ENCODE measurements at regions not wholly inside any gene's neighbourhood (a gene's known extent, or its start where the extent isn't known, plus 50 kb on each side); places are given as distances from the start of the nearest gene placed in this dataset.
A peak's percentile ranks its signal among the peaks of the same experiment; 100 is the strongest.

DNA sequence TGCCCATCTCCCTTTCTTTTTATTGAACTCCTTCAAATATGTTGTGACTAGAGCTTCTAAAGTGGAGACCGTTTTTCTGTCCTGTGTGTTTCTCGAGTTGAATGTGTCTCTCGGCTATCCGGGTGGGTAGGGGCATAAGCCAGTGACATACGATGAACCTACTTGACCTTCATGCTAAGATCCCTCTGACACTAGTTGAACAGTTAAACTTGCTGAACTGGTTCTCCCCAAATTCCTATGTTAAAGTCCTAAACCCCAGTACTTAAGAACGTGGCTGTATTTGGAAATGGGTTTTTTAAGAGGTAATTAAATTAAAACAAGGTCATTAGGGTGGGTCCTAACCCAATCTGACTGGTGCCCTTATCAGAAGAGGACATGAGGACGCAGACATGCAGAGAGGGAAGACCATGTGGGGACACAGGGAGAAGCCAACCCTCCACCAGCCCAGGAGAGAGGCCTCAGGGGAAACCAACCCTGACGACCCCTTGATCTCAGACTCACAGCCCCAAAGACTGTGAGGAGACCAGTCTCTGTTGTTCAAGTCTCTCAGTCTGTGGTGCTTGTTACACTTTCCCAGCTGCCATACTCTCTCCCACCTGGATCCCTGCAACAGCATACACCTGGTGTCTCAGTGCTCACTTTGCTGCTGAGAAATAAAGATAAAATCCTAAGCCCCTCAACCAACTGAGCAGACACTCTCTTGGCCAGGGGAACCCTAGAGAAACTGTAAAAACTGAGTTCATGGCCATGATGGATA is 208.4 kb downstream of the MYLK4 start:
- H3K27me3 ChIP-seq (replicated peaks in 1 of 7), result peaks cover 0 to 63% (median 0%) of the 10 kb centered on the region in 7 donors
- H3K9me3 ChIP-seq, result no peaks in the 10 kb centered on the region
- no peaks in the 10 kb centered on the region for H3K36me3 ChIP-seq
- DNase-seq, result no peak
- no peak overlapping the region for H3K4me3 ChIP-seq
- intact Hi-C loops (cut with DNase I; ENCODE audit: low total_unique reads), result no loop called here
- WGBS, 5 donors, result 61 to 80% (median 75%) methylated on average over 8 of the region's 8 CpGs
- H3K4me1 ChIP-seq, result peaks cover 0 to 35% (median 14%) of the 10 kb centered on the region in 6 donors
- TF ChIP-seq POLR2AphosphoS5 (IDR thresholded peaks at IDR 0.05) (no peak), CTCF (IDR thresholded peaks at IDR 0.05 in 8 of 11, conservative IDR thresholded peaks at IDR 0.05 in 3 of 11) (no peak), POLR2A (IDR thresholded peaks at IDR 0.05) (no peak)
- peak overlapping the region in 5 of 8 donors; percentile 16 to 72 (median 68) for H3K27ac ChIP-seq

GRCh38 chr6:2536451-2536850 is 214.3 kb downstream of the MYLK4 start:
- Histone ChIP-seq H3K4me3 (no peak overlapping the region), H3K27me3 (replicated peaks in 1 of 7) (peaks cover 0 to 54% (median 0%) of the 10 kb centered on the region in 7 donors), H3K4me1 (peaks cover 0 to 22% (median 0%) of the 10 kb centered on the region in 6 donors), H3K27ac (no peak overlapping the region), H3K36me3 (no peaks in the 10 kb centered on the region), H3K9me3 (peaks cover 0 to 10% (median 5%) of the 10 kb centered on the region in 8 donors)
- no peak for DNase-seq
- no peak for TF ChIP-seq CTCF (IDR thresholded peaks at IDR 0.05 in 8 of 11, conservative IDR thresholded peaks at IDR 0.05 in 3 of 11)
- TF ChIP-seq POLR2A (IDR thresholded peaks at IDR 0.05), result no peak
- no peak for TF ChIP-seq POLR2AphosphoS5 (IDR thresholded peaks at IDR 0.05)
- 58 to 95% (median 92%) methylated on average over 6 of the region's 6 CpGs for WGBS, 5 donors
- intact Hi-C loops (cut with DNase I; ENCODE audit: low total_unique reads), result no loop called here

- peaks cover 0 to 18% (median 0%) of the 10 kb centered on the region in 6 donors for H3K4me1 ChIP-seq
- TF ChIP-seq POLR2A (IDR thresholded peaks at IDR 0.05) (no peak), CTCF (IDR thresholded peaks at IDR 0.05 in 8 of 11, conservative IDR thresholded peaks at IDR 0.05 in 3 of 11) (no peak), POLR2AphosphoS5 (IDR thresholded peaks at IDR 0.05) (no peak)
- 83 to 92% (median 87%) methylated on average over 8 of the region's 8 CpGs for WGBS, 5 donors
- peaks cover 0 to 57% (median 0%) of the 10 kb centered on the region in 7 donors for H3K27me3 ChIP-seq (replicated peaks in 1 of 7)
- intact Hi-C loops (cut with DNase I; ENCODE audit: low total_unique reads), result no loop called here
- H3K36me3 ChIP-seq, result no peaks in the 10 kb centered on the region
- no peak overlapping the region for H3K4me3 ChIP-seq
- H3K9me3 ChIP-seq, result peaks cover 0 to 10% (median 5%) of the 10 kb centered on the region in 8 donors
- no peak for DNase-seq
- no peak overlapping the region for H3K27ac ChIP-seq
Measured at GRCh38 chr6:2535506-2535905, 215.2 kb downstream of the MYLK4 start.

DNA sequence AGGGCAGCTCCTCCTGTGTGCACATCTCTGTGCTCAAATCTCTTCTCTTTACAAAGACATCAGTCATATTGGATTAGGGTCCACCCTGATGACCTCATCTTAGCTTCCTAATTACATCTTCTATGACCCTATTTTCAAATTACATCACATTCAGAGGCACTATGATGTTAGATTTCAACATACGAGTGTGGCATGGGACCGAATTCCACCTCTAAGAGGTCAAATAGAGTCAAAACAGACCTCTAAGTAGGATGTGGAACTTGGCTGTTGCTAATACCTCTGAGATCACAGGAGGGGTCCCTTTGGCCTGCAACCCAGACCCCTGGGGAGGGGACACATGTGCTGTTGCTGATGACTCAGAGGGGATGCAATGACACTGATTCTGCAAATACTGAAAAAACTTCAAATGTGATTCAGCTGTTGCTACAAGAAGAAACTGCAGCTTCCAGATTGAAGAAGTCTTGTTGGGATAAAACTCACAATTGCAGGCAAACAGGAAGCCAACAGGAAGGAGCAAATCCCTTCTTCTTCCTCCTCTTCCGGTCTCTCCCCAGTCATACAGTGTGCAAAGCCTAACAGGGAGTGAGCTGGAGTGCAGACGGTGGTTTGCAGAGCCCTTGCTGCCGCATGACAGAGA is 216.2 kb downstream of the MYLK4 start:
- TF ChIP-seq POLR2A (IDR thresholded peaks at IDR 0.05) (no peak), POLR2AphosphoS5 (IDR thresholded peaks at IDR 0.05) (no peak), CTCF (IDR thresholded peaks at IDR 0.05 in 8 of 11, conservative IDR thresholded peaks at IDR 0.05 in 3 of 11) (no peak)
- no peak for DNase-seq
- Histone ChIP-seq H3K27ac (no peak overlapping the region), H3K27me3 (replicated peaks in 1 of 7) (peaks cover 0 to 58% (median 0%) of the 10 kb centered on the region in 7 donors), H3K9me3 (peaks cover 0 to 10% (median 5%) of the 10 kb centered on the region in 8 donors), H3K4me3 (no peak overlapping the region), H3K36me3 (no peaks in the 10 kb centered on the region), H3K4me1 (peaks cover 0 to 18% (median 0%) of the 10 kb centered on the region in 6 donors)
- intact Hi-C loops (cut with DNase I; ENCODE audit: low total_unique reads), result no loop called here
- WGBS, 5 donors, result 30 to 38% (median 33%) methylated on average over 5 of the region's 5 CpGs
